A549 (cell line): ENCODE measurements at regions not wholly inside any gene's neighbourhood (a gene's known extent, or its start where the extent isn't known, plus 50 kb on each side); places are given as distances from the start of the nearest gene placed in this dataset.

Experiments used
- EP300 ChIP-seq, 2 experiments: fragments of >200 bp; sonication (Bioruptor Twin); formaldehyde crosslinking; IDR thresholded peaks; 2 replicates in 1 of 2; 3 replicates in 1 of 2; pipeline ENCODE4 v1.6.1; 2016 to 2017
- ESRRA ChIP-seq: fragments of 150-350 bp; IDR thresholded peaks from 2 replicates; pipeline ENCODE4 v1.6.1; 2014; ENCODE audit warnings: mild to moderate bottlenecking, low read length, borderline replicate concordance
- MYC ChIP-seq: IDR thresholded peaks from 2 replicates; pipeline ENCODE4 v1.6.1; 2012; ENCODE audit warnings: mild to moderate bottlenecking, inconsistent platforms, low read length, improper control_type of control experiment, borderline replicate concordance
- POLR2A ChIP-seq: IDR thresholded peaks from 2 replicates; pipeline ENCODE4 v1.6.1; 2012; ENCODE audit warnings: mild to moderate bottlenecking, low read length
- RAD21 ChIP-seq, 2 experiments: fragments of >200 bp in 1 of 2; sonication (Bioruptor Twin) in 1 of 2; formaldehyde crosslinking in 1 of 2; IDR thresholded peaks in 1 of 2; conservative IDR thresholded peaks in 1 of 2; 2 replicates in 1 of 2; 3 replicates in 1 of 2; pipeline ENCODE4 v1.6.1; 2012 to 2018; ENCODE audit warnings: inconsistent platforms in 1 of 2
- RFX5 ChIP-seq: fragments of 450-650 bp; IDR thresholded peaks from 2 replicates; pipeline ENCODE4 v1.7.1; 2014; ENCODE audit warnings: antibody characterized with exemption, mild to moderate bottlenecking, moderate library complexity
- RNF2 ChIP-seq: fragments of 200-600 bp; sonication (generic); IDR thresholded peaks from 2 replicates; pipeline ENCODE4 v1.6.1; 2016; ENCODE audit warnings: low read depth, mild to moderate bottlenecking, antibody characterized with exemption, moderate library complexity, borderline replicate concordance
- TF ChIP-seq, protein P1 (sequence below): fragments of >200 bp; sonication (Bioruptor Twin); formaldehyde crosslinking; IDR thresholded peaks from 3 replicates; pipeline ENCODE4 v1.5.1; 2016
- TF ChIP-seq, protein P2 (sequence below): fragments of 450-650 bp; IDR thresholded peaks from 2 replicates; pipeline ENCODE4 v1.6.1; 2014; ENCODE audit warnings: antibody characterized with exemption
- TF ChIP-seq, protein P3 (sequence below): fragments of >200 bp; sonication (Bioruptor Twin); formaldehyde crosslinking; IDR thresholded peaks from 3 replicates; pipeline ENCODE4 v1.6.1; 2016
- TF ChIP-seq, protein P4 (sequence below): fragments of 150-350 bp; IDR thresholded peaks from 2 replicates; pipeline ENCODE4 v1.6.1; 2014; ENCODE audit warnings: low read depth, mild to moderate bottlenecking, low read length
- TF ChIP-seq, protein P5 (sequence below): fragments of 200-600 bp; sonication (generic); IDR thresholded peaks from 2 replicates; pipeline ENCODE4 v1.6.1; 2016; ENCODE audit warnings: antibody characterized with exemption, mild to moderate bottlenecking, moderate library complexity

DNA sequence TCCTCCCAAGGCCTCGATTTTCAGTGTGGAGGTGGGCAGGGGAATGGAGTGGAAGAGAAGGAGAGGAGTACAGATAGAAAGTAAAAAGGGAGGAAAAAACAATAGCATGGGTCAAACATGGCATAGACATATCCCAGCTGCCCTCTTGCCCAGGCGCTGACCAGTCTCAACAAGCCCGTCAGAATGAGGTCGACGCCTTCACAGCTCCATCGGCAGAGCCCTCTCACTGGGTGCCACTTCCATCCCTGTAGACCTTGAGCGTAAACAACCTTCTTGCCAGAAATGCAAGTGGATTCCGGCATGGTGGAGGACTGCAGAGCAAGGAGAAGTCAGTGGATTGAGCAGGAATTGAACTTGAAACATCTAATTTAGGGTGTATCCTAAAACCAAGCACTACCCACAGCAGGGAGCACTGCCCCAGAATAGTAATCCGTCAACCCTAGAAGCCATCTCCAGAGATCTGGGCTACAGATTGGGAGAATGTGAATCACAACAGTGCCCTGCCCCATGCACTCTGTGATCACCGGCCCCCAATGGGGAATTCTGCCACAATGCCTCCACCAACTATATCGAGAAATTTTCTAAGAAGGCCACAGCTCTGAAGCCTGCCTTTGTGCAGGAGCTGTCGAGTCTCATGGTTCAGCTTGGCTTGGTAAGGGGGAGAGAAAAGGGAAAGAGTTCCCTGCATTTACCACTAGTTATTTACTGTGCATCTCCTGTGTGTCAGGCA lies 190.1 kb downstream of the UACA start:
- TF ChIP-seq POLR2A (no peak), EP300 (IDR thresholded peaks at IDR 0.05) (no peak), ESRRA (no peak), RAD21 (conservative IDR thresholded peaks at IDR 0.05 in 1 of 2, IDR thresholded peaks at IDR 0.05 in 1 of 2) (no peak), MYC (no peak), RNF2 (no peak), RFX5 (no peak)
- TF ChIP-seq, protein P1, sequence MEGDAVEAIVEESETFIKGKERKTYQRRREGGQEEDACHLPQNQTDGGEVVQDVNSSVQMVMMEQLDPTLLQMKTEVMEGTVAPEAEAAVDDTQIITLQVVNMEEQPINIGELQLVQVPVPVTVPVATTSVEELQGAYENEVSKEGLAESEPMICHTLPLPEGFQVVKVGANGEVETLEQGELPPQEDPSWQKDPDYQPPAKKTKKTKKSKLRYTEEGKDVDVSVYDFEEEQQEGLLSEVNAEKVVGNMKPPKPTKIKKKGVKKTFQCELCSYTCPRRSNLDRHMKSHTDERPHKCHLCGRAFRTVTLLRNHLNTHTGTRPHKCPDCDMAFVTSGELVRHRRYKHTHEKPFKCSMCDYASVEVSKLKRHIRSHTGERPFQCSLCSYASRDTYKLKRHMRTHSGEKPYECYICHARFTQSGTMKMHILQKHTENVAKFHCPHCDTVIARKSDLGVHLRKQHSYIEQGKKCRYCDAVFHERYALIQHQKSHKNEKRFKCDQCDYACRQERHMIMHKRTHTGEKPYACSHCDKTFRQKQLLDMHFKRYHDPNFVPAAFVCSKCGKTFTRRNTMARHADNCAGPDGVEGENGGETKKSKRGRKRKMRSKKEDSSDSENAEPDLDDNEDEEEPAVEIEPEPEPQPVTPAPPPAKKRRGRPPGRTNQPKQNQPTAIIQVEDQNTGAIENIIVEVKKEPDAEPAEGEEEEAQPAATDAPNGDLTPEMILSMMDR, result no peak
- TF ChIP-seq, protein P2, sequence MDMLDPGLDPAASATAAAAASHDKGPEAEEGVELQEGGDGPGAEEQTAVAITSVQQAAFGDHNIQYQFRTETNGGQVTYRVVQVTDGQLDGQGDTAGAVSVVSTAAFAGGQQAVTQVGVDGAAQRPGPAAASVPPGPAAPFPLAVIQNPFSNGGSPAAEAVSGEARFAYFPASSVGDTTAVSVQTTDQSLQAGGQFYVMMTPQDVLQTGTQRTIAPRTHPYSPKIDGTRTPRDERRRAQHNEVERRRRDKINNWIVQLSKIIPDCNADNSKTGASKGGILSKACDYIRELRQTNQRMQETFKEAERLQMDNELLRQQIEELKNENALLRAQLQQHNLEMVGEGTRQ, result no peak
- TF ChIP-seq, protein P3, sequence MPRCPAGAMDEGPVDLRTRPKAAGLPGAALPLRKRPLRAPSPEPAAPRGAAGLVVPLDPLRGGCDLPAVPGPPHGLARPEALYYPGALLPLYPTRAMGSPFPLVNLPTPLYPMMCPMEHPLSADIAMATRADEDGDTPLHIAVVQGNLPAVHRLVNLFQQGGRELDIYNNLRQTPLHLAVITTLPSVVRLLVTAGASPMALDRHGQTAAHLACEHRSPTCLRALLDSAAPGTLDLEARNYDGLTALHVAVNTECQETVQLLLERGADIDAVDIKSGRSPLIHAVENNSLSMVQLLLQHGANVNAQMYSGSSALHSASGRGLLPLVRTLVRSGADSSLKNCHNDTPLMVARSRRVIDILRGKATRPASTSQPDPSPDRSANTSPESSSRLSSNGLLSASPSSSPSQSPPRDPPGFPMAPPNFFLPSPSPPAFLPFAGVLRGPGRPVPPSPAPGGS, result no peak
- TF ChIP-seq, protein P4, sequence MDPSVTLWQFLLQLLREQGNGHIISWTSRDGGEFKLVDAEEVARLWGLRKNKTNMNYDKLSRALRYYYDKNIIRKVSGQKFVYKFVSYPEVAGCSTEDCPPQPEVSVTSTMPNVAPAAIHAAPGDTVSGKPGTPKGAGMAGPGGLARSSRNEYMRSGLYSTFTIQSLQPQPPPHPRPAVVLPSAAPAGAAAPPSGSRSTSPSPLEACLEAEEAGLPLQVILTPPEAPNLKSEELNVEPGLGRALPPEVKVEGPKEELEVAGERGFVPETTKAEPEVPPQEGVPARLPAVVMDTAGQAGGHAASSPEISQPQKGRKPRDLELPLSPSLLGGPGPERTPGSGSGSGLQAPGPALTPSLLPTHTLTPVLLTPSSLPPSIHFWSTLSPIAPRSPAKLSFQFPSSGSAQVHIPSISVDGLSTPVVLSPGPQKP, result no peak
- TF ChIP-seq, protein P5, sequence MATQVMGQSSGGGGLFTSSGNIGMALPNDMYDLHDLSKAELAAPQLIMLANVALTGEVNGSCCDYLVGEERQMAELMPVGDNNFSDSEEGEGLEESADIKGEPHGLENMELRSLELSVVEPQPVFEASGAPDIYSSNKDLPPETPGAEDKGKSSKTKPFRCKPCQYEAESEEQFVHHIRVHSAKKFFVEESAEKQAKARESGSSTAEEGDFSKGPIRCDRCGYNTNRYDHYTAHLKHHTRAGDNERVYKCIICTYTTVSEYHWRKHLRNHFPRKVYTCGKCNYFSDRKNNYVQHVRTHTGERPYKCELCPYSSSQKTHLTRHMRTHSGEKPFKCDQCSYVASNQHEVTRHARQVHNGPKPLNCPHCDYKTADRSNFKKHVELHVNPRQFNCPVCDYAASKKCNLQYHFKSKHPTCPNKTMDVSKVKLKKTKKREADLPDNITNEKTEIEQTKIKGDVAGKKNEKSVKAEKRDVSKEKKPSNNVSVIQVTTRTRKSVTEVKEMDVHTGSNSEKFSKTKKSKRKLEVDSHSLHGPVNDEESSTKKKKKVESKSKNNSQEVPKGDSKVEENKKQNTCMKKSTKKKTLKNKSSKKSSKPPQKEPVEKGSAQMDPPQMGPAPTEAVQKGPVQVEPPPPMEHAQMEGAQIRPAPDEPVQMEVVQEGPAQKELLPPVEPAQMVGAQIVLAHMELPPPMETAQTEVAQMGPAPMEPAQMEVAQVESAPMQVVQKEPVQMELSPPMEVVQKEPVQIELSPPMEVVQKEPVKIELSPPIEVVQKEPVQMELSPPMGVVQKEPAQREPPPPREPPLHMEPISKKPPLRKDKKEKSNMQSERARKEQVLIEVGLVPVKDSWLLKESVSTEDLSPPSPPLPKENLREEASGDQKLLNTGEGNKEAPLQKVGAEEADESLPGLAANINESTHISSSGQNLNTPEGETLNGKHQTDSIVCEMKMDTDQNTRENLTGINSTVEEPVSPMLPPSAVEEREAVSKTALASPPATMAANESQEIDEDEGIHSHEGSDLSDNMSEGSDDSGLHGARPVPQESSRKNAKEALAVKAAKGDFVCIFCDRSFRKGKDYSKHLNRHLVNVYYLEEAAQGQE, result no peak
